Renal cortical epithelial cell (primary cell): ENCODE measurements at regions not wholly inside any gene's neighbourhood (a gene's known extent, or its start where the extent isn't known, plus 50 kb on each side); places are given as distances from the start of the nearest gene placed in this dataset.
"Not testable (repeated sequence)": the region's sequence is repeated elsewhere in the genome, so short reads cannot be mapped to it uniquely, and the experiment has no call there.

Source experiments
- DNase-seq: peaks from one replicate; pipeline ENCODE4 v3.0.0-alpha.2; 2011; ENCODE audit warnings: low read depth

DNA sequence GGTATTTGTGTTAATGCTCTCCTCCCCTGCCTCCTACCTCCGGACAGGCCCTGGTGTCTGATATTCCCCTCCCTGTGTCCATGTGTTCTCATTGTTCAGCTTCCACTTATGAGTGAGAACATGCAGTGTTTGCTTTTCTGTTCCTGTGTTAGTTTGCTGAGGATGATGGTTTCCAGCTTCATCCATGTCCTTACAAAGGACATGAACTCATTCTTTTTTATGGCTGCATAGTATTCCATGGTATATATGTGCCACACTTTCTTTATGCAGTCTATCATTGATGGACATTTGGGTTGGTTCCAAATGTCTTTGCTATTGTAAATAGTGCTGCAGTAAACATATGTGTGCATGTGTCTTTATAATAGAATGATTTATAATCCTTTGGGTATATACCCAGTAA is 105.2 kb upstream of the SNX2 start:
- not testable (repeated sequence) for DNase-seq

GRCh38 chr5:122673343-122673742 is 101.5 kb upstream of the SNX2 start:
- DNase-seq, result no peak

DNA sequence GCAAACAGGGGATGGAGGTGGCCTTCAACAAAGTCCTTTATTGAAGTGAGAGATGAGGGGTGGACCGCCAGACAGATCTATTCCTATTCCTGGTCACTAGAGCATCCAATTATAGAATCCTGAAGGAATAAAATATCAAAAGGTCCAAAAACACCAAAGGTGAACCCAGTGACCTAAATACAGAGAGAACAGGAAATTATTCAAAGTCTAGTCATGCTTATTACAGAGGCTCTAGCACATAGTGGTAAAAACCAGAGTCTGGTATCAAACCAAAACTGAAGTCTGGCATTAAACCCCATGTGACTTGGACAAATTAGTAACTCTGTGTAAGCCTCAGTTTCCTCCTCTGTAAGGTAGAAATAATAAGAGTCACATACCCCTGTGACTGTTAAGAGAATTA is 100.5 kb upstream of the SNX2 start:
- DNase-seq, result no peak

DNA sequence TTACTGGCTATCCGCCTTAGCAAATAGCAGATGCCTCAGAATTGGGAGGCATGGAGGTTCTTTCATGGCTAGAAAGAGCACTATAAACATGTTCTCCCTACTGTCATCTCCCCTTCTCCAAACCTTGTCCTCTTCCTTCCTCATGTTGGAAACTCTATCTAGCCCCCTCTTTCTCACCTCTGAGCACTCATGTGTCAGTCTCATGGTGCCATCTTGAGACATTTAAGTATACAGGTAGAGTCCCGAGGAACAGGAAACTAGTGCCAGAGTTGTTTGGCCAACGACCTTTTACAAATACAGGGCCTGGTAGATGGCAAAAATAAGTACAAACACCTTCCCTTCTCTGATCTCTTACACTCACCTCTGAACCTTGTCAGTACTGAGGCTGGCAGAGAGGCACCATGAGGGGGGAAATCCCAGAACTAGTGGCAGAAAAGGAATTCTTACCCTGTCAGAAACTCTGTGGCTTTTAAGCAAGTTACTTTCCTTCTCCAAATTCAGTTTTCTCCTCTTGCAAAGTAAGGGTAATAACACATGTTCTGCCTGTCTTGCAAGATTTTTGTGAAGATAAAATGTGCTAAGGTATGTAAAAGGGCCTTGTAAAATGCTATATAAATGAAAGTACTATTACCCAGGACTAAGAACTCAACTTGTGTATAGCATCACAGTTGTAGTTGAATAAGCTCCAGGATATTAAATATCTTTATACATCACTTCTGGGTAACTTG is 94.1 kb upstream of the SNX2 start:
- DNase-seq, result no peak

- DNase-seq, result no peak
Observed at GRCh38 chr5:122683631-122684030, 91.2 kb upstream of the SNX2 start.

- no peak for DNase-seq
Observed at GRCh38 chr5:122690266-122690665, 84.6 kb upstream of the SNX2 start.

GRCh38 chr5:122691931-122692330 is 82.9 kb upstream of the SNX2 start:
- DNase-seq, result no peak

DNA sequence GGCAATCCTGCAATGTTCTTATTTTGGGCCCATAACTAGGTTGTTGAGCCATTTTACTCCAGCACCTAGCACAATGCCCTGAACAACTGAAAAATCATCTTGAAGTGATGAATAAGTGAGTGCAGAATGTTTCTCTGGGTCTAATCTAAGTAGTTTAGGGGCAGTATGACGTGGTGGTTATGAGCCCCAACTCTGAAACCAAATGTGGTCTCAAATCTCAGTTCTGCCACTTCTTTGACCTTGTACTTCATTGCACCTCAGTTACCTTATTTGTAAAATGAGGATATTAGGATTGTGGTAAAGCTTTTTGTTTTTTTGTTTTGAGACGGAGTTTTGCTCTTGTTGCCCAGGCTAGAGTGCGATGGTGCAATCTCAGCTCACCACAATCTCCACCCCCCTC is 80.9 kb upstream of the SNX2 start:
- no peak for DNase-seq

- DNase-seq, result no peak
Observed at GRCh38 chr5:122694884-122695283, 80.0 kb upstream of the SNX2 start.

GRCh38 chr5:122696735-122697134 is 78.1 kb upstream of the SNX2 start:
- not testable (repeated sequence) for DNase-seq

GRCh38 chr5:122697191-122697590 is 77.7 kb upstream of the SNX2 start:
- no peak for DNase-seq

DNA sequence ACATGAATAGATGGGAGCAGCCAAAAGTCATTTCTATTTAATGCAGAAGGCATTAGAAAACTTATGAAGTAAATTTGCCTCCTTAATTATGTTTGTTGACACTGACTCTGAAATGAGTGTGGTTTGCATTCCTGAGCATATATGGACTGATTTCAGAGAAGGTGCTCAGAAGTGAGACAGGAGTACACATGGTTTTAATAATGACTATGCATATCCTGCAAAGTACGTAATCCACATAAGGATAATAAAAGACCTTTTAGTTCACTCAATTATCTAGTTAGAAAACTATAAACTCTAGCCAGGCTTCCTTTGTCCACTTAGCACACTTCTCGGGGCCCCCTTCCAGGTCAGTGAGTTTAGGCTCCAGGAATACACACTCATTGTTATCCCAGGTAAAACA is 75.7 kb upstream of the SNX2 start:
- DNase-seq, result no peak

GRCh38 chr5:122701640-122702523 is 73.0 kb upstream of the SNX2 start:
- no peak for DNase-seq

DNA sequence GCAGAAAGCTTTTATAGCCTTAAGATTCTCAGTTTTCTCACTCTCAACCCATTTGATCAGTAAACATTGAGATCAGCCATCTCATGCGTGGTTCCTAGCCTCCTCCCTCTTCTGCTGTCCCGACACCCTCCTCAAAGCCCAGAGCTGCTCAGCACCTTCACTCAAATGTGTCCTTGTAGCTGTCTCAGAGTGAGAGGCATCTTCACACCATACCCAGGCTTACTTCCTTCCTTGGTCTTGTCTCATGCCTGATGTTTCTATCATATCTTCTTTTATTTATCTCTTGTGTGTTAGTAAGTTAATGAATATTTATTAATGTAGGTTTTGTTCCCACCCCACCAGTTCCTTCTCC is 72.4 kb upstream of the SNX2 start:
- DNase-seq, result no peak

DNA sequence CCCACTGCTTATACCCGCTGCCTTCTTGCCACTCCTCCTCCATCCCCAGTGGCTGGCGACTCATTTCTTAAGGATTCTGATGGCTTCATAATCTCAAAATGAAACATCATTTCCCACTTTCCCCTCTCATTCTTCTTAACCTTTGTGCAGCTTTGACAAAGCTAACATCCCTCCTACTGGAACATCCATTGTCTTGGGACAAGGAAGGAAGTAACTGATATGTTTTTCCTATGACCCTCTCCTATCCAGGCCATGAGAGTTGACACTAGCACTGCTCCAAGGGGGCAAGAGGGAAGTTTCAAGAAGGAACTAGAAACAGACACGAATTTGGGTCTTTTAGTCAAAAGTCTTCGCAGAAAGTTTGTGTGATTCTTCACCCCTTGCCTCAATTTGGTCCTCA is 71.7 kb upstream of the SNX2 start:
- no peak for DNase-seq

DNA sequence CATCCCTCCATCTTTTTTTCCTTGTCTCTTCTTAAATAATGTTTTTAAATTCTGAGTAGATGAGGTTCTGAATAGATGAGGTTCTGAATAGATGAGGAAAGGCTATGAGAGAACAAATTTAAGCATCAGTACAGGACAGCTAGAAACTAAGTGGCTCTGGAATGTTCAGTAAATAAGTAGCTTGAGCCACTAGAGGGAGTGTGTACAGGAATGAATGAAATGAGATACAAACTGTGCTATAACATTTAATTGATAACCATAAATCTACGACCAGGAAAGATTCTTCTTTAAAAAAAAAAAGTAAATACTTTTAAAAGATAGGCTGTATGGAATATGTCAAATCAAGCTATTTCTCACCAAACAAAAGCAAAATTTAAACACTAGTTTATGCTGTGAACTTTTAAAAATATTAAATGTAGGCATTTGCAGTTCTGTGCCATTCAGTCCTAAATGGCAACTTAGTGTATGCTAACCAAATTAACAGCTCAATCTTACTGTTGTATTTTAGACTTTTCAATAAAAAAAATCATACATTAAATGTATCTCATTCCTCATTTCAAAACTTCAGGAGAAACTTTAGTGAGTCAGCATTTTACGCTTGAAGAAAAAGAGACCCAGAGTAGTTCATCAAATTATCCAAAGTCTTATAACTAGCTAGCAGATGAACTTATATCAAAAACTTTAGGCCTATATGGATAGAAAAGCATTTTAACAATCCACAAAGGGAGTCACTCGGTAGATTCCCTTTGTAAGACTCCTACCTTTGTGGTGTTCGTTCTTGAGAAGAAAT is 70.4 kb upstream of the SNX2 start:
- peak; percentile 73 for DNase-seq

DNA sequence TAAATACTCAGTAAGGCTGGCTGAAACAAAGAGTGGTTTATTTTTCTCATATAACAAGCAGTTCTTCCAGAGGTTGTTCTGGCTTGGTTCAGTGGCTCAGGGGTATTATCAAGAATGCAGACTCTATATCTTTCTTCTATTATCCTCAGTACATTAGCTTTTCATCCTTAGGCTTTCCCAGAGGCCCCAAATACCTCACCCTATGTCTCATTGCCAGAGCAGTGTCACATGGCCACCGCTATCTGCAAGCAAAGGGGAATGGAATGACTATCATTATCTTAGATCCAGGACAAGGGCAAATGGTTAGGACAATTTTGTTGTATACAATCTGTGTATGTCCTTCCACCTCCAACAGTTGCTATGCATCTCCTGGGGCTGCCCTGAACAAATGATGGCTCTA is 69.0 kb upstream of the SNX2 start:
- no peak for DNase-seq

GRCh38 chr5:122707796-122708195 is 67.1 kb upstream of the SNX2 start:
- no peak for DNase-seq

DNA sequence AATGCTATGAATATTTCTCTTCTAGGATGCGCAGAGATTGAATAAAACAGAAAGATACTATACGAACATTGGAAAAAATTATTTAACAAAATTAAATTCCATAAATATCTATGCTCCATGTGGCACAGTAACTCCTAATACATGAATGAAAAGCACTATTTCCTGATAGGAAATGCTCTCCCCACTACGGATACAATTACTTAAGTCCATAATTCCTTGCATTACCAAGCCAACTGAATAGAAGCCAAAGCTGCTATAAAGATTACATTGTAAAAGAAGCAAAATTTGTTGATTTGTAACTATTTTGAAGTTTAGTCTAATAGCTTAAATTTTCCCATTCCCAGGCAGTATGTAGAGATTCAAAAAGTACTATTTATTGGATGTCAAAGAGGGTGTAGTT is 61.8 kb upstream of the SNX2 start:
- no peak for DNase-seq

- DNase-seq, result peak; percentile 32
Observed at GRCh38 chr5:122715095-122715494, 59.8 kb upstream of the SNX2 start.

GRCh38 chr5:122718611-122719010 is 56.3 kb upstream of the SNX2 start:
- DNase-seq, result no peak

DNA sequence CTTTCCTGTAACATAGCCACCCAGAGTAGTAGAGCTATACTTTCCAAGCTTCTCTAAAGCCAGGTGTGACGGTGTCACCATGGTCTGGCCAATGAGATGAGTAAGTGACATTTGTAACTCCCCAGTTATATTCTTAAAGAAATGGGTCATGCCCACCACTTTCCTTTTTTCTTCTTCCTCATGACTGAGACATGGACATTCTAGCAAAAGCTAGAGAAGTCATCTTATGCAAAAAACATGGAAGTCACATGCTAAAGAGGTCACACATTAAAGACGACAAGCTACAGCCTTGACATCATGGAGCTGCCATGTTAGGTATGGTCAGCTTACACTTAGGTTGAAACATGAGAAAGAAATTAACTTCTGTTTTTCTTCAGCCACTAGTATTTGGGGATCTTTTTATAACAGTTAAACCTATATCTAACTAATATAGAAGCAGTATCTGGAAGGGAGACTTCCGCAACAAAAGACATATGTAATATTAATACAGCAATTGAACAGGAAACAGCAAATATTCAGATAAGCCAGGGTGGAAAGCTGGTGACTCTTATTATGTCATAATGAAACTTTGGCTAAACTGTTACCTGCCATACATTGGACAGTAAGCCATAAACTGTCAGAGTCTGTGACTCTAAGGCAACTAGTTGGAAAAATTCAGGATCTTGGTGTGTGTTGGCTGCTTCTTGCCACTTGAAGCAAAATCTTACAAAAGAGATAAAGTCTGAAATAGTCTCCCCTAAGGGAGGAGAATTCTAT is 54.7 kb upstream of the SNX2 start:
- DNase-seq, result no peak
